Transverse colon (tissue), 4 donors: ENCODE measurements at regions not wholly inside any gene's neighbourhood (a gene's known extent, or its start where the extent isn't known, plus 50 kb on each side); places are given as distances from the start of the nearest gene placed in this dataset.

Experiments used
- DNase-seq: peaks from one replicate; pipeline ENCODE4 v3.0.0-alpha.2; 2019
- H3K27ac ChIP-seq, 4 donors: fragments of 200-600 bp; sonication (generic); 2 replicates each; pipeline ENCODE4 v1.5.1; 2016 to 2018; ENCODE audit warnings: inconsistent platforms in 4 of 4
- H3K27me3 ChIP-seq: fragments of 200-600 bp; sonication (generic); 2 replicates; pipeline ENCODE4 v1.5.1; 2017; ENCODE audit warnings: inconsistent platforms
- H3K36me3 ChIP-seq, 4 donors: fragments of 200-600 bp; sonication (generic); 2 replicates each; pipeline ENCODE4 v1.5.1; 2017 to 2019; ENCODE audit warnings: inconsistent platforms in 4 of 4
- H3K4me1 ChIP-seq, 4 donors: fragments of 200-600 bp; sonication (generic); 2 replicates each; pipeline ENCODE4 v1.5.1; 2017 to 2020; ENCODE audit warnings: inconsistent platforms in 4 of 4
- H3K4me3 ChIP-seq, 4 donors: fragments of 200-600 bp; sonication (generic); 1 replicate in 1 of 4; 2 replicates in 3 of 4; pipeline versions ENCODE4 v1.5.1 to v1.6.1; 2017 to 2019; ENCODE audit warnings: inconsistent platforms in 4 of 4
- H3K9me3 ChIP-seq, 2 donors: fragments of 200-600 bp; sonication (generic); 2 replicates each; pipeline ENCODE4 v1.5.1; 2017 to 2019; ENCODE audit warnings: inconsistent platforms in 2 of 2
- CTCF ChIP-seq, 5 experiments: fragments of 200-600 bp in 3 of 5; fragments of 450-650 bp in 2 of 5; sonication (generic) in 3 of 5; IDR thresholded peaks; 1 replicate in 2 of 5; 2 replicates in 3 of 5; pipeline ENCODE4 v1.5.1; 2016 to 2017; ENCODE audit warnings: antibody characterized with exemption in 5 of 5, inconsistent platforms in 3 of 5, mild to moderate bottlenecking in 2 of 5, moderate library complexity in 1 of 5
- EP300 ChIP-seq: sonication (generic); formaldehyde crosslinking; IDR thresholded peaks from one replicate; pipeline ENCODE4 v1.6.1; 2017; ENCODE audit warnings: antibody characterized with exemption, low read depth
- POLR2A ChIP-seq: fragments of 450-650 bp; IDR thresholded peaks from one replicate; pipeline ENCODE4 v1.6.1; 2016; ENCODE audit warnings: antibody characterized with exemption, mild to moderate bottlenecking, moderate library complexity
- POLR2AphosphoS5 ChIP-seq, 3 donors: sonication (generic); formaldehyde crosslinking; IDR thresholded peaks; one replicate each; pipeline ENCODE4 v1.6.1; 2016; ENCODE audit warnings: antibody characterized with exemption in 3 of 3
- WGBS, 2 donors: methylation state at CpG; one replicate each; pipeline ENCODE4 v1.1.5; 2018; ENCODE audit warnings: low coverage in 1 of 2; 5-methylcytosine and 5-hydroxymethylcytosine counted together
- in situ Hi-C, 4 donors: fragments of 200-750 bp; cut with MboI; loops; one replicate each; pipeline versions ENCODE4 v1.15.0 to v1.15.1; 2017; ENCODE audit warnings: low sequenced_read_pairs in 3 of 4, low pct_ligation_motif_present in 1 of 4, low pct_unique_long_range_greater_than_20kb in 1 of 4
- intact Hi-C: fragments of 100-400 bp; cut with DNase I; formaldehyde crosslinking; loops from one replicate; pipeline ENCODE4 v1.15.1; 2023; ENCODE audit warnings: low total_unique reads

DNA sequence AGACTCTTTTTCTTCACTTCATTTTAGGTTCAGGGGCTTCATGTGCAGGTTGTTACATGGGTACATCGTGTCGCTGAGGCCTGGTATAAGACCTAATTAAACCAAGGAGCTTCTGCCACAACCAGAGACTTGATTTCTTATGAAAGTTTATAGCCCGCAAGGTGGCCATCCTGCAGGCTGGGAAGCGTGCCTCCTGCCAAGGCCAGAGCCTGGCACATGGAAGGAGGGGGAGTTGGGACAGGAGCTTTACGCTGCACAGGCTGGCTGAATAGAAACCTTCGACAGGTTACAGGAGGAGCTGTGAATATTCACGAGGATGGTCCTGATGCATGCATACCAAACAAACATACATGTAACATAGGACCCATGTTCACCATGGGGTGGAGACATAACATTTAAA lies 50.1 kb upstream of the SIMC1 start:
- Histone ChIP-seq H3K27me3 (peaks cover 13% of the 10 kb centered on the region), H3K36me3 (no peaks in the 10 kb centered on the region), H3K4me3 (no peak overlapping the region), H3K4me1 (no peaks in the 10 kb centered on the region), H3K9me3 (no peaks in the 10 kb centered on the region), H3K27ac (no peak overlapping the region)
- TF ChIP-seq POLR2A (no peak), CTCF (IDR thresholded peaks at IDR 0.05) (no peak), POLR2AphosphoS5 (IDR thresholded peaks at IDR 0.05) (no peak), EP300 (no peak)
- WGBS, 2 donors: 93% methylated on average over 2 to 7 of the region's 7 CpGs
- DNase-seq: no peak
- in situ Hi-C loops: no loop called here
- intact Hi-C loops: no loop called here
